HG02885 (cell line): ENCODE measurements at regions not wholly inside any gene's neighbourhood (a gene's known extent, or its start where the extent isn't known, plus 50 kb on each side); places are given as distances from the start of the nearest gene placed in this dataset.

Experiments used
- ATAC-seq: cut with Tn5 transposase; IDR thresholded peaks from one replicate; pipeline ENCODE4 v1.9.1; 2021; ENCODE audit warnings: mild to moderate bottlenecking; ENCODE audit not compliant: unreplicated experiment, poor library complexity

GRCh38 chr5:56319526-56320181, 86.5 kb upstream of the ANKRD55 start:
- ATAC-seq, result no peak

DNA sequence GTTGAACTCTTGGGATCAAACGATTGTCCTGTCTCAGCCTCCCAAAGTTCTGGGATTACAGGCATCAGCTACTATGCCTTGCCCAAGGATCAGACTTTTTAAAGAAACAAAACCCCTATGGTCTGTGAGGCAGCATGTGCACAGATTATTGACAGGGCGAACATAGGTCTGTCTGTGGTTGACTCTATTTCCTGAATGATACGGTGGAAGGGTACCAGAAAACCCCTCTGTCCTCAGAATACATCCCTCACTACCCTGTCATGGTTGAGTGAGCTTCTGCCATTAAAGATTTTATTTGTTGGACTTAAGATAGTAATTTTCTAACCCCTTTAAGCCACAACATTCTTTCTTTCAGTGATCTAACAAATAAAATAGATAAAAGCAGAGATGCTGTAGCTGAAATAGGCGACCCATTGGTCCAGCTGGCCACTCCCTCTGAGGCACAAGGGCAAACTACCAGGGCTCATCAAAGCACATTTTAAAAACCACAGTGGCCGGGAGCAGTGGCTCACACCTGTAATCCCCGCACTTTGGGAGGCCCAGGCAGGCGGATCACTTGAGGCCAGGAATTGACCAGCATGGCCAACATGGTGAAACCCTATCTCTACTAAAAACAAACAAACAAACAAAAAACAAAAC, 84.9 kb upstream of the ANKRD55 start:
- peak; percentile 47 for ATAC-seq

- ATAC-seq, result no peak
Measured at GRCh38 chr5:56316299-56316994, 83.3 kb upstream of the ANKRD55 start.

GRCh38 chr5:56314529-56314928, 81.4 kb upstream of the ANKRD55 start:
- ATAC-seq, result peak; percentile 85

DNA sequence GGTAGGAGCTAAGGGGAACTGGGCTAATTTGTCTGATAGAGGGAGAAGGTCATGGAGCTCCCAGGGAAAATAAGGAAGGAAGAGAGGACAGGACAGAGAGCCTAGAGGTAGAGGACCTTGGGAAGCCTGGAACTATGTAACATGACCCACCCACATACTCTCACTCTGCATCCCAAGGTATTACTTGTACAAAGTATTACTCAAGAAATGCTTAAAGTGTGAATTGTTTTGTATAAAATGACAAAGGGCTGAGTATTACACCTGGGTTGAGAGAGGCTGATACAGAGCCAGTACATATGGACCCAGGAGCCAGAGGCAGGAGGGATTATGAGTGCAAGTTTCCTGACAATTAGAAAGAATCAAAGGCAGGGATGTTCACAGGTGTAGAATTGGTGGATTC, 80.5 kb upstream of the ANKRD55 start:
- no peak for ATAC-seq

DNA sequence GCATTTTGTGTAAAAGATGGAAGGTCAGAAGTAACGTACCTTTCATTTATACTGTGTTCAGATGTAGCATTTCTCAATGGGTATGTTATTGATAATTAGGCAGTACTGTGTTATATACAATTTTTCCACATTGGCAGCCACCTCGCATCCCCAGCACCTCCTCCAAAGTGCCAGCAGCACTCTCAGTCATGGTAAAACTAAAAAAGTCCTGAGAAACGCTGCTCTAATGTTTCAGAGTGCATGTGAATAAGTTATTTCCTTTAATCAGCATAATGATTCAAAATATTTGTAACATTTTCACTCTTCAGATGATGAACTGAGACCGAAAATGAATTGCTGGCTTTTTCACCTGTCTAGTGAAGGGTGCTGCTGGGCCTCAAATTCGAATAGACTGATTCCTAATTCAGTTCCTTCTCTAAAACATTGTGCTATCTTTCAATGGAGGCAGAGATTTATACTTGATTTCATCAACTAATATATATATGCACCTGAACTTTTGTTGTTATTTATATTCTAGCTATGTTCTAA, 79.9 kb upstream of the ANKRD55 start:
- no peak for ATAC-seq

DNA sequence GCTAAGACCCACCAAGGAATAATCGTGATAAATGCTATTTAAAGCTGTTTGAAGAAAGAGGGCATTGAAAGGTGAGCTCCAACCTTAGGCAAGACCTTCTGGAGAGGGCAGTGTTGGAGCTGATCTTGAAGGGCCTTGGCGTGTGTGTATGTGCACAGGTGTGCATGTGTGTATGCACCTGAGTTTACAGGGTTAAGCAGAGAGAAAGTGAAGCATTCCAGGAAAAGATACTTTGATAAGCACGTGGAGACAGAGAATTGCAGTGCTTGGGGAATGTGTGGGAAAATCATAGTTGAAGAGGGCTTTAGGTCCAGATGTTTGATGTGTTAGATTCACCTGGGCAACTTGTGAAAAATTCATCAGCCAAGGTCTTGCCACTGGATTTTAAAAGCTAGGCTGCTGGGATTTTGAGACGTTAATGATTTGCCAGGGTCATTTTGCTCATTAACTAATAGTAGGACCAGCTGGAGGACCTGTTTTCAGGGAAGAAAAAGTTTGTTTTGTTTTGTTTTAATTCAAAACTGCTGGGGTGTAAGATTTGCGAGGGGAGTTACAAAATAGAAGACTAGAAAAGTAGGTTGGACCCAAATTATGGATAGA, 78.3 kb upstream of the ANKRD55 start:
- ATAC-seq, result no peak

DNA sequence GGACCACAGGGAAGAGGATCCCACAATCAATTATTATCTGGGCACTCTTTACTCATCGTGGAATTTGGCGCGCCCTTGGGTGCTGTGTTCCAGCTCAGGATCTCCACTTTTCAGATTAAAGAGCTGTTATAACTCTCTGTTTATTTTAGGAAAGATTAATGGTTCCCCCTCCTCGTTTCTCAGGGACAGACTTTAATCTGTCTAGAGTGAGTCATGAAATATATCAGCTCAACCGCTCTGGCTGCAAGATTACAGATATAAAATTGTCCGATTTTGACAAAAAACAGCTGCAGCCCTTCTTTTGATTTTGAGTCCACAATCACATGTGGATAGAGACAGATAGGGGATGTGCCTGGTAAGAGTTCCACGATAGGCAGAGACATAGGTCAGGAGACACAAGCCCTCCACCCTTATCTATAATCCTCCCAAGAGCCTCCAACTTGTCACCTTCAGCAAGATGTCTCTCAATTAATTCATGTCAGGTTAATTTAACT, 77.6 kb upstream of the ANKRD55 start:
- no peak for ATAC-seq

DNA sequence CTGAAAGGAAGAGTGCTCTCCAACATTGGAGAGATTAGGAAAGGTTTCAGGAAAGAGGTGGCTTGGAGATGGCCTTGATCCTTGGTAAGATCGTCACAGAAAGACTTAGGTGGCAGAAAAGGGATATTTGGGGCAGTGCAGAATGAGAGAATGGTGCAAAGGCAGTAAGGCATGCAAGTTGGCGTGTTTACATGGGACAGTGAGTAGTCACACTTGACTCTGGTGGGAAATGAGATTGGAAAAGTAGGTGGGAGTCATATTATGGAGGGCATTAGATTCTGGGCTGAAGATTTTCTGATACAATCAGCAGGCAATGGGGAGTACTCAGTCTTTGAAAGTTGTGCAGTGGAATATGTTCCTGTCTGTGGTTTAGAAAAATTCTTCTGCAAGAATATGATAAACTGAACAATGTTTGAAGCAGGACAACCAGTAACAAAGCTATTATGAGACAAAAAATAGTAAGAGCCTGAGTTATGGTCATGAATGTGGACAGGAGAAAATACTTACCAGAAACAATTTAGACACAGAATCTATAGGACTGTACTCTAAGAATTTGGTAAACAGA, 76.2 kb upstream of the ANKRD55 start:
- no peak for ATAC-seq

GRCh38 chr5:56307714-56308333, 74.7 kb upstream of the ANKRD55 start:
- no peak for ATAC-seq

GRCh38 chr5:56306433-56307150, 73.5 kb upstream of the ANKRD55 start:
- no peak for ATAC-seq

DNA sequence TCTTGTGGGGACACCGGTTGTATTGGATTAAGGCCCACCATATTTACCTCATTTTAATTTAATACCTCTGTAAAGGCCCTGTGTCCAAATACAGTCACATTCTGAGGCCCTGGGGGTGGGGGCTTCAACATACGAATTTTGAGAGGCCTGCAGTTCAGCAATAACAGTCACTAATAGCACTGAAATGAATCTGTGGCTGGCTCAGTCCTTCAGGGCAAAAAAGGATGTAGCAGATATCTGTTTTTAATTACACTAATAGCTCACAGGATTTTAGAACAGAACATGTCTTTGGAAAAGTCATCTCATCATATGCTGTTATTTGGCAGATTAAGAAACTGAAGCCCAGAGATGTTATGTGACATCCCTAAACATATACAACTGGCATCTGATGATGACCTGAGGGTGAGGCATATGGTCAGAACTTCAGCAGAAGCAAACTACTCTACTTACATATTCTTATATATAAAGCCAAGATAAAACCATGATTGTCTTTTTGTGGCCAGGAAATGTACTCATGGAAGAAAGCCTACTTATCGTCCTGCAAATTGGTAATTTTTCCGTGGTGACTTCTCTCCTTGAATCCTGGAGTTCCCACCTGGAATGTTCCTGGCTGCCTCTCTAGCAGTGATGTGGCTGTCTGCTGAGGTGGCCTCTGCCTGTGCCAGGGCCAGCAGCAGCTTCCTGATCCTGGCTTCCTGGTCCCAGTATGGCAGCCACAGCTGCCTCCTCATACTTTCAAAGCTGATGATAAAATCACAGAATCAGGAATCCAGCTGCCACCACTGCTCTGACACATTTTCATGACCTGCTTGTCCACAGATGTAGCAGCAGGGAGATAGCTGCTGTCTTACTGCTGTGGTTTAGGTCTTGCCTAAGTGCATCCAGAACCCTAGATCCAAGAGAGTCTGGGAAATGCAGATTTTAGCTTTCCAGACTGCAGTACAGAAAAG, 72.1 kb upstream of the ANKRD55 start:
- ATAC-seq, result no peak

- no peak for ATAC-seq
Measured at GRCh38 chr5:56303511-56303910, 70.4 kb upstream of the ANKRD55 start.

DNA sequence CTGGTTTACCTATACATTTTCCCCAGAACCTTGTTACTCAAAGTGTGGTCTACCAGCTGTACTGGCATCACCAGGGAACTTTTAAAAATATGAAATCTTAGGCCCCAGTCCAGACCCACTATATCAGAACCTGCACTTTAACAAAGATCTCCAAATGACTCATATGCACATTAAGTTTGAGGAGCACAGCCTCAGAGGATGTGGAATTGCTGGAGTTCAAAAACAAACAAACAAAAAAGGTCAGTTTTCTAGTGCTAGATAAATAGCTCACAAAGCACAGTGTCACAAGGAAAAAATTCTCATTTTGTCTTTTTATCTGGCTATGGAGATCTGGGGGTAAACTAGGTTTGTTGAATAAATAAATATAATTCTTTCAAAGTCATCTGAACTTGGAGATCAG, 68.9 kb upstream of the ANKRD55 start:
- ATAC-seq, result no peak

GRCh38 chr5:56301069-56301468, 67.9 kb upstream of the ANKRD55 start:
- no peak for ATAC-seq

- no peak for ATAC-seq
Measured at GRCh38 chr5:56299212-56299611, 66.1 kb upstream of the ANKRD55 start.

DNA sequence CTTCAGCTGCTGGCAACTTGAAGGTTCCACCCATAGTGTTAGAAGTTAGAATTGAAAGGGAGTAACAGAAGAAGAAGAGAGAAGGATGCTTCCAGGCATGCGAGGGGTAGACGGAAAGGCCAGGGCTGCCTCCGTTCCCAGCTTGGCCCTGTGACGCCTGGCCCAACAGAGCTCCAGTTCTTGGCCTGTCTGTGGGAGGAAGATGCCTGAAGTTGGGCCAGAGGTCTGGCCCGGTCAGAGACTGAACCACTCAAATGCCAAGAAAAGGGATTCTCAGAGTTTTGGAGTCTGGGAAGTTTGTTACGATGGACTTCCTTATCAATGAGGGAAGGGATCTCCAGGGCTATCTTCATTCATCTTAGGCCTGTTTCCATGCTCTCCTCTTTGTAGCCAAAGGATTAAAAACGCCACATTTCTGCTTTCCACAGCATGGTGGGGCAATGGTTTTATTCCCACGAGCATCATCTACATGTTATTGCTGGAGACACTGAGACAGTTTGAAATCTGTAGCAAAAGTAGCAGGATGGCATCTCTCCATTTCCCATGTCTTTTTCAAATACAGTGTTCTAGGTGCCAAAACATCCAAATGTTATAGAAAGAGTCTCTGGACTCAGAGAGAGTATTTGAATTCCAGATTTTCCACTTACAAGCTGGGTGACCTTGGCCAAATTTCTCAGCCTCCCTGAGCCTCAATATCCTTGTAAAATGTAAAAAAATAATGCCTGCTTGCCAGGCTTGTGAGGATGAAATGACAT, 65.4 kb upstream of the ANKRD55 start:
- no peak for ATAC-seq

DNA sequence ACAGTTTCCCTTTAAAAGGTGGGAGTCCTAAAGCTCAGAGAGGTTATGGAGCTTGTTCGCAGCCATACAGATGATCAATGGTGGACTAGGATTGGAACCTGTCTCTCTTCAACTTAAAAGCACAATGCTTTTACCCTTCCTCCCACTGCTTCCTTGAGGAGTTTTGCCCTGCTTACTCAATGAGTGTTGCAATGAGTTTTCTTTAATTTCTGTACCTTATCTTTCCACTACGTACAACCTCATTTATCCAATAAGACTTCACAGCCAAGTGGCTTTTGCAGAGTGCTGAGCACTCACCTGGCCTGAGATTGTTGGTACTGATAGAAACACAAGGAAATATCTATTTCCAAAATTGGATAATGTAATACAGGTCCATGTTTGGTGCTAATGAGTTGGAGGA, 64.7 kb upstream of the ANKRD55 start:
- no peak for ATAC-seq
